Naive B cell (primary cell): ENCODE measurements at regions not wholly inside any gene's neighbourhood (a gene's known extent, or its start where the extent isn't known, plus 50 kb on each side); places are given as distances from the start of the nearest gene placed in this dataset.

Experiments used
- ATAC-seq, 2 donors: fragments of 150-1000 bp; cut with Tn5 transposase; 2 replicates each; pipeline ENCODE4 v1.10.0; 2021; ENCODE audit warnings: low read depth in 2 of 2, mild to moderate bottlenecking in 2 of 2, moderate library complexity in 2 of 2
- DNase-seq: peaks from one replicate; pipeline ENCODE4 v3.0.0; 2022
- H3K27ac Mint-ChIP-seq, 6 donors: one replicate each; pipeline ENCODE4 v1.8.0; 2020 to 2022; ENCODE audit warnings: mild to moderate bottlenecking in 6 of 6, mixed read lengths in 6 of 6, moderate library complexity in 5 of 6, inconsistent platforms in 2 of 6
- H3K27me3 Mint-ChIP-seq, 3 donors: one replicate each; pipeline ENCODE4 v1.8.0; 2021 to 2022; ENCODE audit warnings: mixed read lengths in 3 of 3, mild to moderate bottlenecking in 1 of 3
- H3K36me3 Mint-ChIP-seq, 2 donors: one replicate each; pipeline ENCODE4 v1.8.0; 2020 to 2022; ENCODE audit warnings: mixed read lengths in 2 of 2, inconsistent platforms in 1 of 2, mild to moderate bottlenecking in 1 of 2
- H3K4me1 Mint-ChIP-seq, 3 donors: one replicate each; pipeline ENCODE4 v1.8.0; 2020 to 2022; ENCODE audit warnings: mixed read lengths in 3 of 3, inconsistent platforms in 1 of 3, mild to moderate bottlenecking in 1 of 3, moderate library complexity in 1 of 3
- H3K4me3 Mint-ChIP-seq, 8 donors: one replicate each; pipeline ENCODE4 v1.8.0; 2020 to 2022; ENCODE audit warnings: mild to moderate bottlenecking in 8 of 8, mixed read lengths in 8 of 8, moderate library complexity in 8 of 8, inconsistent platforms in 2 of 8
- H3K9me3 Mint-ChIP-seq, 7 donors: one replicate each; pipeline ENCODE4 v1.8.0; 2020 to 2022; ENCODE audit warnings: mixed read lengths in 7 of 7, mild to moderate bottlenecking in 5 of 7, inconsistent platforms in 2 of 7, moderate library complexity in 1 of 7

DNA sequence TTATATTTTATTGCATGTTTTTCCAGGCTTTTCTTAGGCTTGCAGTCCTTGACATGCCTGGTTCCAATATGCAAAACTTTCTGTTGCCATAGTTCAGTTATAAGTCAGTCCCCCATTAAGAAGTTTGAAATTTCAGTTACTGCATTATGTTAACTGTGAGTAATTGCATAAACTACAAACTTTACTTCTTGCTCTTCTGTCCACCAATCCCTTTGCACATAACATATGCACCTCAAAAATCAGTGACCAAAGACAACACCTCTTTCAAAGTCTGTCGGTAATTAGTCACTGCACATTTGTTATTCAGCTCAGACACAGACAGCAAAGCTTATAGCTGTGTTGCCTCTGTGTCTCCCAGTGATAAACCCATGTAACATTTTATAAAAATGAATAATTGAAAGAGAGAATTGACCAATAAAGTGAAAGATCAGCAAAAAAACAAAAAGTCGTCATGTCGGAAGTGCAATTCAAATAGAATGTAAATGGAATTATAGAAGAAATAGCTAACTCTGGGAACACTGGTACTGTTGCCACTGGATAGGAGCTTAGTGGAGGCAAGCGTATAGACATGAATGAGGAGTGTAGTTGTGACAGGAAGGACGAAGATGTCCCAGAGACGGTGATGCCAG, 50.3 kb upstream of the BTBD3 start:
- peaks cover 0 to 5% (median 0%) of the 10 kb centered on the region in 7 donors for H3K9me3 Mint-ChIP-seq
- DNase-seq, result no peak
- H3K4me3 Mint-ChIP-seq, result no peak overlapping the region
- ATAC-seq, result no peak
- H3K36me3 Mint-ChIP-seq, result no peaks in the 10 kb centered on the region
- no peaks in the 10 kb centered on the region for H3K4me1 Mint-ChIP-seq
- H3K27ac Mint-ChIP-seq, result no peak overlapping the region
- peaks cover 0 to 8% (median under 1%) of the 10 kb centered on the region in 3 donors for H3K27me3 Mint-ChIP-seq
